CD14-positive monocyte (primary cell): ENCODE measurements at regions not wholly inside any gene's neighbourhood (a gene's known extent, or its start where the extent isn't known, plus 50 kb on each side); places are given as distances from the start of the nearest gene placed in this dataset.
A peak's percentile ranks its signal among the peaks of the same experiment; 100 is the strongest.

ENCODE experiments used
- DNase-seq, 3 donors: peaks; one replicate each; pipeline ENCODE4 v3.0.0-alpha.2; 2011 to 2022
- H2AFZ ChIP-seq: 2 replicates; pipeline ENCODE4 v1.6.0; 2012; ENCODE audit warnings: mild to moderate bottlenecking, low read depth, low read length, inconsistent platforms; ENCODE audit not compliant: insufficient read depth, poor library complexity, severe bottlenecking
- H3K27ac ChIP-seq, 2 donors: 1 replicate in 1 of 2; 2 replicates in 1 of 2; pipeline ENCODE4 v1.5.1; 2012 to 2013; ENCODE audit warnings: low read length in 2 of 2, control low read depth in 1 of 2, inconsistent platforms in 1 of 2, low read depth in 1 of 2, mild to moderate bottlenecking in 1 of 2
- H3K27me3 ChIP-seq, 2 donors: one replicate each; pipeline versions ENCODE4 v1.6.0 to v1.6.1; 2011 to 2013; ENCODE audit warnings: low read length in 2 of 2; ENCODE audit not compliant: control insufficient read depth in 2 of 2, insufficient read depth in 2 of 2
- H3K36me3 ChIP-seq, 2 donors: replicated peaks in 1 of 2; 1 replicate in 1 of 2; 2 replicates in 1 of 2; pipeline versions ENCODE4 v1.5.1 to v1.6.1; 2012 to 2013; ENCODE audit warnings: low read length in 2 of 2, control low read depth in 1 of 2, inconsistent platforms in 1 of 2, mild to moderate bottlenecking in 1 of 2; ENCODE audit not compliant: insufficient read depth in 2 of 2, control insufficient read depth in 1 of 2
- H3K4me1 ChIP-seq, 2 donors: 1 replicate in 1 of 2; 2 replicates in 1 of 2; pipeline versions ENCODE4 v1.5.1 to v1.6.1; 2012 to 2013; ENCODE audit warnings: low read length in 2 of 2, control low read depth in 1 of 2, inconsistent platforms in 1 of 2, mild to moderate bottlenecking in 1 of 2, moderate library complexity in 1 of 2; ENCODE audit not compliant: insufficient read depth in 2 of 2, control insufficient read depth in 1 of 2
- H3K4me2 ChIP-seq: replicated peaks from 2 replicates; pipeline ENCODE3; 2012; ENCODE audit warnings: low read length, moderate library complexity, mild to moderate bottlenecking; ENCODE audit not compliant: poor library complexity, severe bottlenecking; ENCODE audit errors: extremely low read depth
- H3K4me3 ChIP-seq, 3 experiments: fragments of 200-600 bp in 1 of 3; sonication (generic) in 1 of 3; replicated peaks in 1 of 3; 1 replicate in 2 of 3; 2 replicates in 1 of 3; pipeline ENCODE4 v1.5.1; 2011 to 2013; ENCODE audit warnings: low read length in 3 of 3, mild to moderate bottlenecking in 3 of 3, control low read depth in 2 of 3, low read depth in 2 of 3, inconsistent platforms in 1 of 3, moderate library complexity in 1 of 3
- H3K79me2 ChIP-seq: 2 replicates; pipeline ENCODE4 v1.6.0; 2012; ENCODE audit warnings: mild to moderate bottlenecking, control low read depth, inconsistent platforms, low read length, moderate library complexity; ENCODE audit not compliant: insufficient read depth
- H3K9ac ChIP-seq: 2 replicates; pipeline ENCODE4 v1.6.0; 2017; ENCODE audit warnings: low read length, mild to moderate bottlenecking; ENCODE audit not compliant: insufficient read depth, poor library complexity, severe bottlenecking
- H3K9me3 ChIP-seq, 2 donors: replicated peaks in 1 of 2; 1 replicate in 1 of 2; 2 replicates in 1 of 2; pipeline versions ENCODE4 v1.5.1 to v1.6.1; 2012 to 2013; ENCODE audit warnings: low read length in 2 of 2, control low read depth in 1 of 2; ENCODE audit not compliant: control insufficient read depth in 1 of 2, insufficient read depth in 1 of 2
- H4K20me1 ChIP-seq: 2 replicates; pipeline ENCODE4 v1.6.0; 2012; ENCODE audit warnings: mild to moderate bottlenecking, low read length, control low read depth, moderate library complexity; ENCODE audit not compliant: insufficient read depth
- H3K27ac Mint-ChIP-seq, 7 donors: one replicate each; pipeline ENCODE4 v1.8.0; 2020; ENCODE audit warnings: mild to moderate bottlenecking in 7 of 7, mixed read lengths in 7 of 7, moderate library complexity in 6 of 7, inconsistent platforms in 2 of 7
- H3K27me3 Mint-ChIP-seq, 3 donors: one replicate each; pipeline ENCODE4 v1.8.0; 2021 to 2022; ENCODE audit warnings: low read depth in 3 of 3, mild to moderate bottlenecking in 3 of 3, mixed read lengths in 3 of 3, moderate library complexity in 3 of 3, inconsistent platforms in 1 of 3
- H3K36me3 Mint-ChIP-seq, 2 donors: one replicate each; pipeline ENCODE4 v1.8.0; 2020; ENCODE audit warnings: mixed read lengths in 2 of 2, inconsistent platforms in 1 of 2, mild to moderate bottlenecking in 1 of 2
- H3K4me1 Mint-ChIP-seq: one replicate; pipeline ENCODE4 v1.8.0; 2020; ENCODE audit warnings: mild to moderate bottlenecking, mixed read lengths
- H3K4me3 Mint-ChIP-seq, 2 donors: one replicate each; pipeline ENCODE4 v1.8.0; 2020; ENCODE audit warnings: mild to moderate bottlenecking in 2 of 2, mixed read lengths in 2 of 2, moderate library complexity in 1 of 2
- H3K9me3 Mint-ChIP-seq, 7 donors: one replicate each; pipeline ENCODE4 v1.8.0; 2020 to 2022; ENCODE audit warnings: mixed read lengths in 7 of 7, mild to moderate bottlenecking in 6 of 7, moderate library complexity in 6 of 7, inconsistent platforms in 2 of 7
- WGBS: methylation state at CpG from one replicate; pipeline ENCODE4 v1.1.5; 2013; ENCODE audit warnings: missing lambda C conversion rate; ENCODE audit not compliant: insufficient coverage; 5-methylcytosine and 5-hydroxymethylcytosine counted together
- intact Hi-C, 2 donors: fragments of 100-400 bp; cut with micrococcal nuclease; formaldehyde crosslinking; loops; one replicate each; pipeline versions ENCODE4 v1.15.0 to v1.15.1; 2023
- TF ChIP-seq, protein P1 (sequence below): fragments of 200-600 bp; IDR thresholded peaks from one replicate; pipeline ENCODE4 v1.8.0; 2022; ENCODE audit warnings: antibody characterized with exemption, mild to moderate bottlenecking

DNA sequence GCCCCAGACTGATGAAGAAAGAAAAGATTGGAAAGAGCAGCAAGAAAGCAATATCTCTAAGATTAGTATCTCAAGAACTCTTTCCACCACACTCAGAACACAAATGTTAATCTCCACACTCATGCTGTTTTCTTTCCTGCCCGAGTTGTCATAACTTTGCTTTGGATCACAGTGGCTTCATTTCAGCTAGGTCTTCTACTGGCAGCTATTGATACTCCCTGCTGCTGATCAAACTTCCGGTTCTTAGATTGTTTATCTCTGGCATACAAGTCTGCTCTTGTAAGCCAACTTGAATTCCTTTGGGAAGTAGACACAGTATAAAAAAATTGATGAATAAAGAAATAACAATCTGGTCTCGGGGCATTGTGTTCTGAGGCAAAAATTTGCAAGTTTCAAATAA lies 77.7 kb upstream of the SPEF2 start:
- no peak for DNase-seq
- Histone ChIP-seq H3K4me3 (no peak overlapping the region), H3K27me3 (no peaks in the 10 kb centered on the region), H3K36me3 (no peaks in the 10 kb centered on the region), H4K20me1 (no peaks in the 10 kb centered on the region), H3K9ac (no peak overlapping the region), H3K27ac (no peak overlapping the region), H2AFZ (no peak overlapping the region), H3K4me2 (no peak overlapping the region), H3K79me2 (no peaks in the 10 kb centered on the region), H3K4me1 (peaks cover 8 to 10% of the 10 kb centered on the region in 2 donors), H3K9me3 (peaks cover 21 to 25% of the 10 kb centered on the region in 2 donors)
- Mint-ChIP-seq H3K4me1 (peaks cover 16% of the 10 kb centered on the region), H3K9me3 (peaks cover 15 to 37% (median 29%) of the 10 kb centered on the region in 7 donors), H3K27me3 (no peaks in the 10 kb centered on the region), H3K27ac (no peak overlapping the region), H3K4me3 (no peak overlapping the region), H3K36me3 (no peaks in the 10 kb centered on the region)
- TF ChIP-seq, protein P1, sequence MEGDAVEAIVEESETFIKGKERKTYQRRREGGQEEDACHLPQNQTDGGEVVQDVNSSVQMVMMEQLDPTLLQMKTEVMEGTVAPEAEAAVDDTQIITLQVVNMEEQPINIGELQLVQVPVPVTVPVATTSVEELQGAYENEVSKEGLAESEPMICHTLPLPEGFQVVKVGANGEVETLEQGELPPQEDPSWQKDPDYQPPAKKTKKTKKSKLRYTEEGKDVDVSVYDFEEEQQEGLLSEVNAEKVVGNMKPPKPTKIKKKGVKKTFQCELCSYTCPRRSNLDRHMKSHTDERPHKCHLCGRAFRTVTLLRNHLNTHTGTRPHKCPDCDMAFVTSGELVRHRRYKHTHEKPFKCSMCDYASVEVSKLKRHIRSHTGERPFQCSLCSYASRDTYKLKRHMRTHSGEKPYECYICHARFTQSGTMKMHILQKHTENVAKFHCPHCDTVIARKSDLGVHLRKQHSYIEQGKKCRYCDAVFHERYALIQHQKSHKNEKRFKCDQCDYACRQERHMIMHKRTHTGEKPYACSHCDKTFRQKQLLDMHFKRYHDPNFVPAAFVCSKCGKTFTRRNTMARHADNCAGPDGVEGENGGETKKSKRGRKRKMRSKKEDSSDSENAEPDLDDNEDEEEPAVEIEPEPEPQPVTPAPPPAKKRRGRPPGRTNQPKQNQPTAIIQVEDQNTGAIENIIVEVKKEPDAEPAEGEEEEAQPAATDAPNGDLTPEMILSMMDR: no peak
- intact Hi-C loops: no loop called here
- WGBS: 100% methylated on average over 2 of the region's 3 CpGs

DNA sequence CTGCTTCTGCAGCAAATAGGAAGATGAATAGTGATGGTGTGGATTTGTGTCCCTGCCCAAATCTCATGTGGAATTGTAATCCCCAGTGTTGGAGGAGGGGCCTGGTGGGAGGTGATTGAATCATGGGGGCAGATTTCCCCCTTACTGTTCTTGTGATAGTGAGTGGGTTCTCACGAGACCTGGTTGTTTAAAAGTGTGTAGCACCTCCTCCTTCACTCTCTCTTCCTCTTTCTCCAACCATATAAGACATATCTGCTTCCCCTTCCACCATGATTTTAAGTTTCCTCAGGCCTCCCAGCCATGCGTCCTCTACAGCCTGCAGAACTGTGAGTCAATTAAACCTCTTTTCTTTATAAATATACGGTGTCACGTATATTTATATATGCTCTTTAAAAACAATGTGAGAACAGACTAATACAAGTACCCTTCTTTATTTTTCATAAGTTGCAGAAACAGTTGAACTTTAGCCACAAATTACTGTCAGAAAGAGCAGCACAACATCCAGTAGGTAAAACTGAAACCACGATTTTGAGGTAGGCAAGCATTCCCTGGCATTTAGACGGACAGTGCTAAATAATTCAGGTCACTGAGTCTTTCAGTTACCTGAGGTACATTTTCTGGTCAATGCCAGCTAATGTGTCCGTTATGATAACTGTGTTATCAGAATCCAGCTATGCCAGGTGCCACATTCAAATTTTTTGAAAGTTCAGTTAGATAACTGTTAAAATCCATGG lies 79.3 kb upstream of the SPEF2 start:
- Mint-ChIP-seq H3K27ac (peak overlapping the region in 1 of 7 donors; percentile 57), H3K36me3 (peaks cover 0 to 2% of the 10 kb centered on the region in 2 donors)
- 95% methylated on average over 3 of the region's 7 CpGs for WGBS

More for the DNA sequence above, 79.3 kb upstream of the SPEF2 start:
- Histone ChIP-seq H3K9ac (no peak overlapping the region), H3K36me3 (no peaks in the 10 kb centered on the region), H3K4me3 (no peak overlapping the region), H3K27ac (no peak overlapping the region), H3K9me3 (peaks cover 21 to 25% of the 10 kb centered on the region in 2 donors), H3K4me1 (peaks cover 7 to 8% of the 10 kb centered on the region in 2 donors), H3K27me3 (no peaks in the 10 kb centered on the region), H3K4me2 (no peak overlapping the region), H2AFZ (no peak overlapping the region), H3K79me2 (no peaks in the 10 kb centered on the region), H4K20me1 (no peaks in the 10 kb centered on the region)
- TF ChIP-seq, protein P1: no peak
- peak in 2 of 3 donors; percentile 6 to 11 for DNase-seq
- intact Hi-C loops: no loop called here
- H3K4me1 Mint-ChIP-seq: peaks cover 9% of the 10 kb centered on the region
- H3K27me3 Mint-ChIP-seq: no peaks in the 10 kb centered on the region
- H3K4me3 Mint-ChIP-seq: no peak overlapping the region
- H3K9me3 Mint-ChIP-seq: peaks cover 16 to 40% (median 34%) of the 10 kb centered on the region in 7 donors
